ENCODE measurements at regions not wholly inside any gene's neighbourhood (a gene's known extent, or its start where the extent isn't known, plus 50 kb on each side); places are given as distances from the start of the nearest gene placed in this dataset.

- H3K27ac ChIP-seq, result no peak overlapping the region
- no peaks in the 10 kb centered on the region for H3K36me3 ChIP-seq
- DNase-seq (ENCODE audit: low read depth in 1 of 2, low spot score in 1 of 2), result peak in 1 of 2 donors; percentile 73
- H3K4me3 ChIP-seq, result no peak overlapping the region
- no peak for TF ChIP-seq CTCF (IDR thresholded peaks at IDR 0.05; ENCODE audit: low read depth, low read length)
- H3K27me3 ChIP-seq, result no peaks in the 10 kb centered on the region
- H3K4me1 ChIP-seq (ENCODE audit: low read depth), result peaks cover 20% of the 10 kb centered on the region
- H3K9me3 ChIP-seq (ENCODE audit: low read depth), result no peaks in the 10 kb centered on the region
These were observed 146.9 kb upstream of the DMRT1 start for GRCh38 chr9:694403-695154.

GRCh38 chr9:695252-695651 lies 146.2 kb upstream of the DMRT1 start:
- no peaks in the 10 kb centered on the region for H3K9me3 ChIP-seq (ENCODE audit: low read depth)
- DNase-seq (ENCODE audit: low read depth in 1 of 2, low spot score in 1 of 2), result no peak
- no peaks in the 10 kb centered on the region for H3K27me3 ChIP-seq
- H3K4me3 ChIP-seq, result no peak overlapping the region
- no peaks in the 10 kb centered on the region for H3K36me3 ChIP-seq
- TF ChIP-seq CTCF (IDR thresholded peaks at IDR 0.05; ENCODE audit: low read depth, low read length), result no peak
- peaks cover 18% of the 10 kb centered on the region for H3K4me1 ChIP-seq (ENCODE audit: low read depth)
- no peak overlapping the region for H3K27ac ChIP-seq

- H3K27ac ChIP-seq, result no peak overlapping the region
- peak; percentile 28 for TF ChIP-seq CTCF (IDR thresholded peaks at IDR 0.05; ENCODE audit: low read depth, low read length)
- peaks cover 11% of the 10 kb centered on the region for H3K4me1 ChIP-seq (ENCODE audit: low read depth)
- H3K9me3 ChIP-seq (ENCODE audit: low read depth), result no peaks in the 10 kb centered on the region
- H3K4me3 ChIP-seq, result no peak overlapping the region
- peak in 1 of 2 donors; percentile 70 for DNase-seq (ENCODE audit: low read depth in 1 of 2, low spot score in 1 of 2)
- no peaks in the 10 kb centered on the region for H3K27me3 ChIP-seq
- no peaks in the 10 kb centered on the region for H3K36me3 ChIP-seq
These were observed 144.9 kb upstream of the DMRT1 start for GRCh38 chr9:696332-697323.

- no peak for DNase-seq (ENCODE audit: low read depth in 1 of 2, low spot score in 1 of 2)
- H3K36me3 ChIP-seq, result no peaks in the 10 kb centered on the region
- peaks cover 8% of the 10 kb centered on the region for H3K4me1 ChIP-seq (ENCODE audit: low read depth)
- no peak overlapping the region for H3K4me3 ChIP-seq
- H3K9me3 ChIP-seq (ENCODE audit: low read depth), result no peaks in the 10 kb centered on the region
- H3K27ac ChIP-seq, result no peak overlapping the region
- TF ChIP-seq CTCF (IDR thresholded peaks at IDR 0.05; ENCODE audit: low read depth, low read length), result no peak
- H3K27me3 ChIP-seq, result no peaks in the 10 kb centered on the region
These were observed 143.2 kb upstream of the DMRT1 start for GRCh38 chr9:698276-698675.

- H3K4me3 ChIP-seq, result no peak overlapping the region
- no peaks in the 10 kb centered on the region for H3K9me3 ChIP-seq (ENCODE audit: low read depth)
- H3K27ac ChIP-seq, result no peak overlapping the region
- no peak for DNase-seq (ENCODE audit: low read depth in 1 of 2, low spot score in 1 of 2)
- no peak for TF ChIP-seq CTCF (IDR thresholded peaks at IDR 0.05; ENCODE audit: low read depth, low read length)
- no peaks in the 10 kb centered on the region for H3K27me3 ChIP-seq
- H3K36me3 ChIP-seq, result no peaks in the 10 kb centered on the region
- H3K4me1 ChIP-seq (ENCODE audit: low read depth), result peaks cover 5% of the 10 kb centered on the region
These were observed 142.5 kb upstream of the DMRT1 start for GRCh38 chr9:698954-699353.
